Dermis microvascular lymphatic vessel endothelial cell (primary cell): ENCODE measurements at regions not wholly inside any gene's neighbourhood (a gene's known extent, or its start where the extent isn't known, plus 50 kb on each side); places are given as distances from the start of the nearest gene placed in this dataset.
"Not testable (repeated sequence)": the region's sequence is repeated elsewhere in the genome, so short reads cannot be mapped to it uniquely, and the experiment has no call there.

Experiments used
- DNase-seq, 2 donors: peaks; one replicate each; pipeline versions ENCODE4 v3.0.0 to v3.0.0-alpha.2; 2010; ENCODE audit warnings: low read depth in 2 of 2

GRCh38 chr14:53365486-53366130 is 212.5 kb upstream of the DDHD1 start:
- peak in 1 of 2 donors; percentile 56 for DNase-seq

GRCh38 chr14:53362916-53363315 is 209.8 kb upstream of the DDHD1 start:
- DNase-seq, result not testable (repeated sequence)

GRCh38 chr14:53360829-53361228 is 207.7 kb upstream of the DDHD1 start:
- DNase-seq, result no peak

- DNase-seq, result no peak
Measured at GRCh38 chr14:53358166-53358565, 205.0 kb upstream of the DDHD1 start.

- DNase-seq, result peak in 1 of 2 donors; percentile 20
Measured at GRCh38 chr14:53356361-53357150, 203.4 kb upstream of the DDHD1 start.

GRCh38 chr14:53355581-53356112 is 202.5 kb upstream of the DDHD1 start:
- DNase-seq, result peak in 1 of 2 donors; percentile 39

GRCh38 chr14:53354336-53354735 is 201.2 kb upstream of the DDHD1 start:
- DNase-seq, result no peak

GRCh38 chr14:53350866-53351265 is 197.7 kb upstream of the DDHD1 start:
- DNase-seq, result no peak

- no peak for DNase-seq
Measured at GRCh38 chr14:53350429-53350828, 197.3 kb upstream of the DDHD1 start.

- no peak for DNase-seq
Measured at GRCh38 chr14:53346988-53347387, 193.9 kb upstream of the DDHD1 start.

GRCh38 chr14:53341324-53341723 is 188.2 kb upstream of the DDHD1 start:
- DNase-seq, result no peak

- peak; percentile 22 to 53 for DNase-seq
Measured at GRCh38 chr14:53338192-53338591, 185.1 kb upstream of the DDHD1 start.

GRCh38 chr14:53336729-53337128 is 183.6 kb upstream of the DDHD1 start:
- DNase-seq, result no peak

- peak; percentile 32 to 45 for DNase-seq
Measured at GRCh38 chr14:53333809-53334208, 180.7 kb upstream of the DDHD1 start.

- no peak for DNase-seq
Measured at GRCh38 chr14:53331921-53332320, 178.8 kb upstream of the DDHD1 start.

- DNase-seq, result no peak
Measured at GRCh38 chr14:53331247-53331646, 178.1 kb upstream of the DDHD1 start.

GRCh38 chr14:53330441-53330840 is 177.3 kb upstream of the DDHD1 start:
- DNase-seq, result no peak

- DNase-seq, result no peak
Measured at GRCh38 chr14:53328841-53329240, 175.7 kb upstream of the DDHD1 start.

- no peak for DNase-seq
Measured at GRCh38 chr14:53327716-53328115, 174.6 kb upstream of the DDHD1 start.

GRCh38 chr14:53325176-53325806 is 172.2 kb upstream of the DDHD1 start:
- peak in 1 of 2 donors; percentile 28 for DNase-seq

- no peak for DNase-seq
Measured at GRCh38 chr14:53316504-53316903, 163.4 kb upstream of the DDHD1 start.

- no peak for DNase-seq
Measured at GRCh38 chr14:53310412-53310811, 157.3 kb upstream of the DDHD1 start.
